H7 (cell line): ENCODE measurements at regions not wholly inside any gene's neighbourhood (a gene's known extent, or its start where the extent isn't known, plus 50 kb on each side); places are given as distances from the start of the nearest gene placed in this dataset.
A peak's percentile ranks its signal among the peaks of the same experiment; 100 is the strongest.

Experiments
- DNase-seq: peaks from one replicate; pipeline ENCODE4 v3.0.0; 2012
- H3K27me3 ChIP-seq: 2 replicates; pipeline ENCODE4 v1.6.0; 2011; ENCODE audit warnings: mild to moderate bottlenecking, low read length; ENCODE audit not compliant: control insufficient read depth, insufficient read depth
- H3K36me3 ChIP-seq: replicated peaks from 2 replicates; pipeline ENCODE4 v1.5.1; 2011; ENCODE audit warnings: low read length; ENCODE audit not compliant: control insufficient read depth, insufficient read depth
- H3K4me3 ChIP-seq: 2 replicates; pipeline ENCODE4 v1.5.1; 2011; ENCODE audit warnings: low read depth, mild to moderate bottlenecking, control low read depth, low read length, moderate library complexity; ENCODE audit not compliant: insufficient read depth

- Histone ChIP-seq H3K4me3 (no peak overlapping the region), H3K36me3 (no peaks in the 10 kb centered on the region), H3K27me3 (no peaks in the 10 kb centered on the region)
- DNase-seq: peak; percentile 5
These were observed 175.1 kb upstream of the ATP11B start for GRCh38 chr3:182618085-182618732.

GRCh38 chr3:182618981-182619591, 174.2 kb upstream of the ATP11B start:
- DNase-seq: no peak
- H3K36me3 ChIP-seq: no peaks in the 10 kb centered on the region
- no peak overlapping the region for H3K4me3 ChIP-seq
- H3K27me3 ChIP-seq: no peaks in the 10 kb centered on the region

- Histone ChIP-seq H3K36me3 (no peaks in the 10 kb centered on the region), H3K27me3 (no peaks in the 10 kb centered on the region), H3K4me3 (no peak overlapping the region)
- DNase-seq: no peak
These were observed 172.4 kb upstream of the ATP11B start for GRCh38 chr3:182620723-182621434.

- DNase-seq: no peak
- Histone ChIP-seq H3K27me3 (no peaks in the 10 kb centered on the region), H3K36me3 (no peaks in the 10 kb centered on the region), H3K4me3 (no peak overlapping the region)
These were observed 171.7 kb upstream of the ATP11B start for GRCh38 chr3:182621435-182622240.

- H3K4me3 ChIP-seq: no peak overlapping the region
- DNase-seq: no peak
- H3K27me3 ChIP-seq: no peaks in the 10 kb centered on the region
- no peaks in the 10 kb centered on the region for H3K36me3 ChIP-seq
These were observed 171.1 kb upstream of the ATP11B start for GRCh38 chr3:182622241-182622545.

- no peaks in the 10 kb centered on the region for H3K36me3 ChIP-seq
- no peak for DNase-seq
These were observed 166.5 kb upstream of the ATP11B start for GRCh38 chr3:182626484-182627467.

GRCh38 chr3:182628531-182628930, 164.8 kb upstream of the ATP11B start:
- no peak overlapping the region for H3K4me3 ChIP-seq
- H3K27me3 ChIP-seq: no peaks in the 10 kb centered on the region
- no peak for DNase-seq
- no peaks in the 10 kb centered on the region for H3K36me3 ChIP-seq

More at GRCh38 chr3:182626484-182627467, 166.5 kb upstream of the ATP11B start:
- Histone ChIP-seq H3K4me3 (no peak overlapping the region), H3K27me3 (no peaks in the 10 kb centered on the region)

- Histone ChIP-seq H3K36me3 (no peaks in the 10 kb centered on the region), H3K27me3 (no peaks in the 10 kb centered on the region), H3K4me3 (no peak overlapping the region)
- no peak for DNase-seq
These were observed 163.8 kb upstream of the ATP11B start for GRCh38 chr3:182629521-182629920.

GRCh38 chr3:182631183-182632076, 161.9 kb upstream of the ATP11B start:
- DNase-seq: no peak
- no peaks in the 10 kb centered on the region for H3K36me3 ChIP-seq
- no peaks in the 10 kb centered on the region for H3K27me3 ChIP-seq
- H3K4me3 ChIP-seq: no peak overlapping the region

- no peaks in the 10 kb centered on the region for H3K36me3 ChIP-seq
- H3K27me3 ChIP-seq: no peaks in the 10 kb centered on the region
- no peak for DNase-seq
- H3K4me3 ChIP-seq: no peak overlapping the region
These were observed 161.3 kb upstream of the ATP11B start for GRCh38 chr3:182632077-182632393.

- Histone ChIP-seq H3K36me3 (no peaks in the 10 kb centered on the region), H3K27me3 (no peaks in the 10 kb centered on the region), H3K4me3 (no peak overlapping the region)
- no peak for DNase-seq
These were observed 160.1 kb upstream of the ATP11B start for GRCh38 chr3:182633186-182633585.

- no peak overlapping the region for H3K4me3 ChIP-seq
- H3K36me3 ChIP-seq: no peaks in the 10 kb centered on the region
- no peak for DNase-seq
- no peaks in the 10 kb centered on the region for H3K27me3 ChIP-seq
These were observed 156.7 kb upstream of the ATP11B start for GRCh38 chr3:182636646-182637045.

GRCh38 chr3:182637350-182638110, 155.8 kb upstream of the ATP11B start:
- Histone ChIP-seq H3K4me3 (no peak overlapping the region), H3K27me3 (no peaks in the 10 kb centered on the region), H3K36me3 (no peaks in the 10 kb centered on the region)
- no peak for DNase-seq
